IPS-11a (cell line): ENCODE measurements at regions not wholly inside any gene's neighbourhood (a gene's known extent, or its start where the extent isn't known, plus 50 kb on each side); places are given as distances from the start of the nearest gene placed in this dataset.

Experiments used
- H3K4me3 ChIP-seq: one replicate; pipeline ENCODE4 v1.5.1; 2013; ENCODE audit warnings: low read depth, low read length, control low read depth

- H3K4me3 ChIP-seq, result no peak overlapping the region
These were observed 156.4 kb upstream of the GATB start for GRCh38 chr4:151917145-151917734.

- H3K4me3 ChIP-seq, result no peak overlapping the region
These were observed 151.8 kb upstream of the GATB start for GRCh38 chr4:151912632-151913031.

- H3K4me3 ChIP-seq, result no peak overlapping the region
These were observed 151.2 kb upstream of the GATB start for GRCh38 chr4:151911970-151912369.

GRCh38 chr4:151908734-151909497 lies 148.1 kb upstream of the GATB start:
- H3K4me3 ChIP-seq, result no peak overlapping the region

GRCh38 chr4:151908201-151908600 lies 147.4 kb upstream of the GATB start:
- H3K4me3 ChIP-seq, result no peak overlapping the region

GRCh38 chr4:151906438-151906837 lies 145.6 kb upstream of the GATB start:
- H3K4me3 ChIP-seq, result no peak overlapping the region

GRCh38 chr4:151905197-151905596 lies 144.4 kb upstream of the GATB start:
- no peak overlapping the region for H3K4me3 ChIP-seq

GRCh38 chr4:151901631-151902030 lies 140.8 kb upstream of the GATB start:
- H3K4me3 ChIP-seq, result no peak overlapping the region

- no peak overlapping the region for H3K4me3 ChIP-seq
These were observed 136.1 kb upstream of the GATB start for GRCh38 chr4:151896880-151897279.

GRCh38 chr4:151895671-151896070 lies 134.9 kb upstream of the GATB start:
- no peak overlapping the region for H3K4me3 ChIP-seq

- no peak overlapping the region for H3K4me3 ChIP-seq
These were observed 133.4 kb upstream of the GATB start for GRCh38 chr4:151894246-151894645.

- H3K4me3 ChIP-seq, result no peak overlapping the region
These were observed 127.6 kb upstream of the GATB start for GRCh38 chr4:151888367-151888866.

- H3K4me3 ChIP-seq, result no peak overlapping the region
These were observed 127.0 kb upstream of the GATB start for GRCh38 chr4:151887816-151888180.

- H3K4me3 ChIP-seq, result no peak overlapping the region
These were observed 126.4 kb upstream of the GATB start for GRCh38 chr4:151887031-151887815.

GRCh38 chr4:151885123-151885522 lies 124.3 kb upstream of the GATB start:
- H3K4me3 ChIP-seq, result no peak overlapping the region

GRCh38 chr4:151883747-151884146 lies 122.9 kb upstream of the GATB start:
- no peak overlapping the region for H3K4me3 ChIP-seq

- H3K4me3 ChIP-seq, result no peak overlapping the region
These were observed 121.4 kb upstream of the GATB start for GRCh38 chr4:151882072-151882803.

- no peak overlapping the region for H3K4me3 ChIP-seq
These were observed 119.1 kb upstream of the GATB start for GRCh38 chr4:151879705-151880445.

GRCh38 chr4:151876381-151876988 lies 115.7 kb upstream of the GATB start:
- H3K4me3 ChIP-seq, result no peak overlapping the region

- H3K4me3 ChIP-seq, result no peak overlapping the region
These were observed 113.5 kb upstream of the GATB start for GRCh38 chr4:151874328-151874727.
